SK-N-SH treated with all-trans-retinoic acid at 6 μM for 48 hours (cell line): ENCODE measurements at regions not wholly inside any gene's neighbourhood (a gene's known extent, or its start where the extent isn't known, plus 50 kb on each side); places are given as distances from the start of the nearest gene placed in this dataset.

ENCODE experiments used
- ATAC-seq: fragments of 200-7000 bp; cut with Tn5 transposase; 3 replicates; pipeline ENCODE4 v1.9.1; 2020; ENCODE audit warnings: mild to moderate bottlenecking, moderate library complexity
- ARNTL ChIP-seq: fragments of 450-650 bp; formaldehyde crosslinking; IDR thresholded peaks from 2 replicates; pipeline ENCODE4 v1.5.0; 2020; ENCODE audit warnings: low read depth, mild to moderate bottlenecking, moderate library complexity, borderline replicate concordance
- CSRNP3 ChIP-seq: fragments of 250-450 bp; sonication (Bioruptor Pico); IDR thresholded peaks from 2 replicates; pipeline ENCODE4 v1.5.1; 2021; ENCODE audit warnings: mild to moderate bottlenecking, moderate library complexity
- ESRRG ChIP-seq: fragments of 250-450 bp; sonication (Bioruptor Pico); IDR thresholded peaks from 2 replicates; pipeline ENCODE4 v1.6.1; 2021; ENCODE audit warnings: mild to moderate bottlenecking
- GLIS3 ChIP-seq: fragments of 250-450 bp; sonication (Bioruptor Pico); IDR thresholded peaks from 2 replicates; pipeline ENCODE4 v1.5.0; 2020; ENCODE audit warnings: mild to moderate bottlenecking, moderate library complexity
- ISL1 ChIP-seq: fragments of 250-450 bp; sonication (Bioruptor Pico); IDR thresholded peaks from 2 replicates; pipeline ENCODE4 v2.1.2; 2022; ENCODE audit warnings: mild to moderate bottlenecking, moderate library complexity
- OSR1 ChIP-seq: fragments of 250-450 bp; sonication (Bioruptor Pico); IDR thresholded peaks from 2 replicates; pipeline ENCODE4 v1.8.0; 2022; ENCODE audit warnings: moderate library complexity, mild to moderate bottlenecking, inconsistent platforms
- PATZ1 ChIP-seq: fragments of 250-450 bp; sonication (Bioruptor Pico); IDR thresholded peaks from 2 replicates; pipeline ENCODE4 v1.8.0; 2020; ENCODE audit warnings: mild to moderate bottlenecking, moderate library complexity, borderline replicate concordance
- PPARA ChIP-seq: fragments of 250-450 bp; sonication (Bioruptor Pico); IDR thresholded peaks from 2 replicates; pipeline ENCODE4 v1.5.0; 2020; ENCODE audit warnings: mild to moderate bottlenecking, borderline replicate concordance
- RARB ChIP-seq: fragments of 250-450 bp; sonication (Bioruptor Pico); IDR thresholded peaks from 2 replicates; pipeline ENCODE4 v1.8.0; 2021; ENCODE audit warnings: mild to moderate bottlenecking, moderate library complexity
- SNAI2 ChIP-seq: fragments of 250-450 bp; sonication (Bioruptor Pico); IDR thresholded peaks from 2 replicates; pipeline ENCODE4 v1.5.0; 2020; ENCODE audit warnings: mild to moderate bottlenecking, moderate library complexity
- TCF4 ChIP-seq: fragments of 250-450 bp; sonication (Bioruptor Pico); IDR thresholded peaks from 2 replicates; pipeline ENCODE4 v1.8.0; 2021; ENCODE audit warnings: mild to moderate bottlenecking, moderate library complexity, borderline replicate concordance
- TOX ChIP-seq: fragments of 250-450 bp; sonication (Bioruptor Pico); IDR thresholded peaks from 2 replicates; pipeline ENCODE4 v1.8.0; 2021; ENCODE audit warnings: mild to moderate bottlenecking, moderate library complexity, borderline replicate concordance
- ZC3H10 ChIP-seq: fragments of 250-450 bp; sonication (Bioruptor Pico); IDR thresholded peaks from 2 replicates; pipeline ENCODE4 v1.5.1; 2021; ENCODE audit warnings: mild to moderate bottlenecking, moderate library complexity
- ZFP3 ChIP-seq: fragments of 250-450 bp; sonication (Bioruptor Pico); IDR thresholded peaks from 2 replicates; pipeline ENCODE4 v1.5.0; 2020; ENCODE audit warnings: mild to moderate bottlenecking, moderate library complexity
- ZFP30 ChIP-seq: fragments of 450-650 bp; formaldehyde crosslinking; IDR thresholded peaks from 2 replicates; pipeline ENCODE4 v1.5.0; 2022; ENCODE audit warnings: mild to moderate bottlenecking, moderate library complexity
- ZNF70 ChIP-seq: fragments of 450-650 bp; formaldehyde crosslinking; IDR thresholded peaks from 2 replicates; pipeline ENCODE4 v1.5.0; 2020; ENCODE audit warnings: mild to moderate bottlenecking, moderate library complexity
- TF ChIP-seq, protein P1 (sequence below): fragments of 250-450 bp; sonication (Bioruptor Pico); IDR thresholded peaks from 2 replicates; pipeline ENCODE4 v1.5.0; 2020; ENCODE audit warnings: mild to moderate bottlenecking, moderate library complexity
- TF ChIP-seq, protein P2 (sequence below): fragments of 250-450 bp; sonication (Bioruptor Pico); IDR thresholded peaks from 2 replicates; pipeline ENCODE4 v1.8.0; 2021; ENCODE audit warnings: low read depth, mild to moderate bottlenecking, moderate library complexity, borderline replicate concordance

- no peak for TF ChIP-seq GLIS3 (CRISPR knock-in tag)
- no peak for TF ChIP-seq RARB (CRISPR knock-in tag)
- no peak for TF ChIP-seq ZNF70
- no peak for ATAC-seq
These were observed 413.2 kb upstream of the KLF6 start for GRCh38 chr10:4198216-4198615.

DNA sequence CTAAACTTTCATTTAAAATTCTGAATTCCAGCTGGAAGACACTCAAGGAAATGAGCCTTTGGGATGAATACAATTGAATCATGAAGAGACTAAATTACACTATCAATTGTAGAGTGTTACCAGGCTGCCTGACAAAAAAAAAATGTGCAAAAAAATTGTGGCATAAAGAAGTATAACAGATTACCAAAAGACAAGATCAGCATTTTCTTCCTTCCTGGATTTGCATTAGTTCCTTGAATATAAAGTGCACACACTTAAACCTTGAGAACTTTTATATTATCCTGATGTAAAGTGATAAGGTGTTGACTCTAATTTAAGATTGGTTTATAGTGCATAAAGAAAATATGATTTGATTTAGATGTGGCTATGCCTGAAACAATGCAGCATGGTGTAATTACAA is 412.7 kb upstream of the KLF6 start:
- ATAC-seq = no peak
- no peak for TF ChIP-seq CSRNP3
- no peak for TF ChIP-seq RARB (CRISPR knock-in tag)
- no peak for TF ChIP-seq ARNTL (CRISPR knock-in tag)
- TF ChIP-seq PPARA (CRISPR knock-in tag) = no peak
- no peak for TF ChIP-seq GLIS3 (CRISPR knock-in tag)
- TF ChIP-seq TCF4 (CRISPR knock-in tag) = no peak
- TF ChIP-seq ZFP30 = no peak
- TF ChIP-seq, protein P1, sequence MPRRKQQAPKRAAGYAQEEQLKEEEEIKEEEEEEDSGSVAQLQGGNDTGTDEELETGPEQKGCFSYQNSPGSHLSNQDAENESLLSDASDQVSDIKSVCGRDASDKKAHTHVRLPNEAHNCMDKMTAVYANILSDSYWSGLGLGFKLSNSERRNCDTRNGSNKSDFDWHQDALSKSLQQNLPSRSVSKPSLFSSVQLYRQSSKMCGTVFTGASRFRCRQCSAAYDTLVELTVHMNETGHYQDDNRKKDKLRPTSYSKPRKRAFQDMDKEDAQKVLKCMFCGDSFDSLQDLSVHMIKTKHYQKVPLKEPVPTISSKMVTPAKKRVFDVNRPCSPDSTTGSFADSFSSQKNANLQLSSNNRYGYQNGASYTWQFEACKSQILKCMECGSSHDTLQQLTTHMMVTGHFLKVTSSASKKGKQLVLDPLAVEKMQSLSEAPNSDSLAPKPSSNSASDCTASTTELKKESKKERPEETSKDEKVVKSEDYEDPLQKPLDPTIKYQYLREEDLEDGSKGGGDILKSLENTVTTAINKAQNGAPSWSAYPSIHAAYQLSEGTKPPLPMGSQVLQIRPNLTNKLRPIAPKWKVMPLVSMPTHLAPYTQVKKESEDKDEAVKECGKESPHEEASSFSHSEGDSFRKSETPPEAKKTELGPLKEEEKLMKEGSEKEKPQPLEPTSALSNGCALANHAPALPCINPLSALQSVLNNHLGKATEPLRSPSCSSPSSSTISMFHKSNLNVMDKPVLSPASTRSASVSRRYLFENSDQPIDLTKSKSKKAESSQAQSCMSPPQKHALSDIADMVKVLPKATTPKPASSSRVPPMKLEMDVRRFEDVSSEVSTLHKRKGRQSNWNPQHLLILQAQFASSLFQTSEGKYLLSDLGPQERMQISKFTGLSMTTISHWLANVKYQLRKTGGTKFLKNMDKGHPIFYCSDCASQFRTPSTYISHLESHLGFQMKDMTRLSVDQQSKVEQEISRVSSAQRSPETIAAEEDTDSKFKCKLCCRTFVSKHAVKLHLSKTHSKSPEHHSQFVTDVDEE (CRISPR knock-in tag) = no peak
- no peak for TF ChIP-seq SNAI2 (CRISPR knock-in tag)
- TF ChIP-seq, protein P2, sequence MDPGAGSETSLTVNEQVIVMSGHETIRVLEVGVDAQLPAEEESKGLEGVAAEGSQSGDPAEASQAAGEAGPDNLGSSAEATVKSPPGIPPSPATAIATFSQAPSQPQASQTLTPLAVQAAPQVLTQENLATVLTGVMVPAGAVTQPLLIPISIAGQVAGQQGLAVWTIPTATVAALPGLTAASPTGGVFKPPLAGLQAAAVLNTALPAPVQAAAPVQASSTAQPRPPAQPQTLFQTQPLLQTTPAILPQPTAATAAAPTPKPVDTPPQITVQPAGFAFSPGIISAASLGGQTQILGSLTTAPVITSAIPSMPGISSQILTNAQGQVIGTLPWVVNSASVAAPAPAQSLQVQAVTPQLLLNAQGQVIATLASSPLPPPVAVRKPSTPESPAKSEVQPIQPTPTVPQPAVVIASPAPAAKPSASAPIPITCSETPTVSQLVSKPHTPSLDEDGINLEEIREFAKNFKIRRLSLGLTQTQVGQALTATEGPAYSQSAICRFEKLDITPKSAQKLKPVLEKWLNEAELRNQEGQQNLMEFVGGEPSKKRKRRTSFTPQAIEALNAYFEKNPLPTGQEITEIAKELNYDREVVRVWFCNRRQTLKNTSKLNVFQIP (CRISPR knock-in tag) = no peak
- no peak for TF ChIP-seq ZC3H10 (CRISPR knock-in tag)
- TF ChIP-seq PATZ1 (CRISPR knock-in tag) = no peak

DNA sequence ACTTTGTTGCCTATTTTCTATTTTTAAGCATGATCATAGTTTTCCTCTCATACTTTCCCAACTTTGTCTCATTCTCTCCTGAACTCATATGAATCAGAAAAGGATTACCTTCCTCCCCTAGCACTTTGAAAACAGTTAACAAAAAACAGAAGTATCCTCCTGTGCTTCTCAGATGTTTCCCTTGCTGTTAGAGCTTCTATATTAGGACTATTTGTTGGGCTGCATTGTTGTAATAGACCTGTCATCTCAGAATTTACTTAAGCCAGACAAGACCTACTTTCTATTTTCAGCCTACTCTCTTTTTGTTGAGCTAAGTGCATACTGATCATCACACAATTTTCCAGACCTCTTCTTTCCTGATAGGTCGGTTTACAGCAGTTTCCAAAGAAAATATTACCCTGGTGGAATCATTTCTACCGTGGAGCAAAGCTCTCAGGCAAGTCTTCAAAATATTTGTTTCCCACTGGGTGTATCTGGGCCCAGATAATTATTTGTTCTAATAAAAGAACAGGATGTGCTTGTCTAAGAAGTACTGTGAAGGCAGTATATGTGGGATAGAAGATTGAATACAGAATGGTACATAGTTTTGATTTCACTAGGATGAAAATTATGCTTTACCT is 411.9 kb upstream of the KLF6 start:
- peak; percentile 95 for ATAC-seq
- TF ChIP-seq ISL1 (peak; percentile 88), ZC3H10 (CRISPR knock-in tag) (no peak), PPARA (CRISPR knock-in tag) (no peak)

- ATAC-seq = no peak
- no peak for TF ChIP-seq TOX (CRISPR knock-in tag)
- TF ChIP-seq OSR1 = no peak
- TF ChIP-seq, protein P1 (CRISPR knock-in tag) = no peak
- no peak for TF ChIP-seq RARB (CRISPR knock-in tag)
- TF ChIP-seq, protein P2 (CRISPR knock-in tag) = no peak
- TF ChIP-seq ESRRG (CRISPR knock-in tag) = no peak
- no peak for TF ChIP-seq ZFP3
- TF ChIP-seq PATZ1 (CRISPR knock-in tag) = no peak
- TF ChIP-seq CSRNP3 = no peak
- no peak for TF ChIP-seq ZC3H10 (CRISPR knock-in tag)
- TF ChIP-seq, all 23 proteins: peak for 0
These were observed 411.2 kb upstream of the KLF6 start for GRCh38 chr10:4196183-4196582.
